ENCODE measurements at regions not wholly inside any gene's neighbourhood (a gene's known extent, or its start where the extent isn't known, plus 50 kb on each side); places are given as distances from the start of the nearest gene placed in this dataset.
"Not testable (repeated sequence)": the region's sequence is repeated elsewhere in the genome, so short reads cannot be mapped to it uniquely, and the experiment has no call there.

DNA sequence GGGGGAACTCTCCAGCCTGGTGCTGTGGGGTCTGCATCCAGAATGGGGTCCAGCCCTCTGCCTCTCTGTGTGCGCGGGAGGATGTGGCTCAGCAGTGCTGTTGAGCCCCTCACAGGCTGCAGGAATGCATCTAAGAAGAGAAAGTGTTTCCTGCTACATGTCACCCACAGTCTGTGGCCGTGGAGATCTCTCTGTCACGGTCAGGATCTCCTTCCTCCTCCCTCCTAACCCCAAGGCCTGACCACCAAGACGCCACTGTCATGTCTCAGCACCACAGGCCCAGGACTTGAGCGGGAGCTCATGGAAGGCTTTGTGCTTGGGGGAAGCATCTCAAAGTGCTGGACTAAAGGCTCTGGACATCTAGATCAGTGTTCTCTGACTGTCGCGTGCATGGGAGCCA, 90.1 kb downstream of the SREK1 start:
- DNase-seq (ENCODE audit: low read depth): no peak

DNA sequence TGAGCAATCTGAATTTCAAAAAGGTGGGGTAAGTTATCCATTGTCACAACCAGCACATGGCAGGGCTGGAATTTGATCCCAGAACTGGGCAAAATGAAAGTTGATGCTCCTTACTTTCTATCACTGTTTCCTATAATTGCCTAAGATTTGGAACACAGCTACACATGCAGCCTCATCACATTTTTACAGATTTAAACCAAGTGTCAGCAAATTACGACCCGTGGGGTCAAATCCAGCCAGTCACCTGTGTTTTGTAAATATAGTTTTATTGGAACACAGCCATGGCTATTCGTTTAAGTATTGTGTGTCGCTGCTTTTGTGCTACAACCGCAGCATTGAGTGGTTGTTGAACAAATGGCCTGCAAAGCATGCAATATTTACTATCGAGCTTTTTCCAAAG, 94.3 kb downstream of the SREK1 start:
- DNase-seq (ENCODE audit: low read depth): no peak

DNA sequence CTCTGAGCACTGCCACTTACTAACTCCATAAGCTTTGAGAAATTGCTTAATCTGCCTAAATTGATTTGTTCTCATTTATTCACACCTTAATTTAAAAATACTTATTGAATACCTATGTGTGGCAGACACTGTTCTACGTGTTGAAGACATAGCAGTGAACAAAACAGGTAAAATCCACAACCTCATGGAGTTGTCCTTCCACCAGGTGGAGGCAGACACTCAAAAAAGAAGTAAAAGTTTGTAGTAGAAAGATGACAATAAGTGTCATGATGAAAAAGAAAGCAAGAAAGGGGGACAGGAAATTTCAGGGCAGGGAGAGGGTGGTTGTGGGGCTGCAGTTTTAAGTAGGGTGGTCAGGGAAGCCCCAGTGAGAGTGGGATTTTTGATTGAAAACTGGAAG, 94.9 kb downstream of the SREK1 start:
- no peak for DNase-seq (ENCODE audit: low read depth)

DNA sequence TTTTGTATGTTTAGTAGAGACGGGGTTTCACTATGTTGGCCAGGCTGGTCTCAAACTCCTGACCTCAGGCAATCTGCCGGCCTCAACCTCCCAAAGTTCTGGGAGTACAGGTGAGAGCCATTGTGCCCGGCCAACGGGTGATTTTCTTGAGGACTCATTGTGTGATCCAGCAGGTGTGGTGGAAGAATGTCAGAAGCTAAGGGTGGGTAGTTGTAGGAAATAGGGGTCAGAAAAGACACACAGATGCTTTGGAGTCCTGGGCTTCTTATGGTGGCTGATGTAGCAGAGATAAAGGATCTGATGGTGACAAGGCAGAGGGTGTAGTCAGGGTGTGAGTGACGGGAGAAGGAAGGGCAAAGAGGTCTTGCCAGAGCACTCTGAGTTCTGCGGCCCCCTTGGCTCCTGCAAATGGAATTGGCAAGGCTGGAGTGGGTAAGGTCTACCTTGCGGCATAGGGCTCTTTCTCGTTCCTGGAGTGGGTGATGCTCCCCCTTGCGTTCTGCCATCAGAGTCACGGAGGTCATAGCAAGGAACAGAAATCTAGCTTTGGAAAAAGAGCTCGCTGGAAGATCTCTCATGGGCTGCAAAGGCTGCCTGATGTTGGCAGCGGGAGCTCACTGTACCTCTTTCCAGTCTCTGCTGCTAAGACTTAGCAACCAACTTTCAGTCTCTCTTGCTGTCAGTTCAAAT, 97.2 kb downstream of the SREK1 start:
- no peak for DNase-seq (ENCODE audit: low read depth)

DNA sequence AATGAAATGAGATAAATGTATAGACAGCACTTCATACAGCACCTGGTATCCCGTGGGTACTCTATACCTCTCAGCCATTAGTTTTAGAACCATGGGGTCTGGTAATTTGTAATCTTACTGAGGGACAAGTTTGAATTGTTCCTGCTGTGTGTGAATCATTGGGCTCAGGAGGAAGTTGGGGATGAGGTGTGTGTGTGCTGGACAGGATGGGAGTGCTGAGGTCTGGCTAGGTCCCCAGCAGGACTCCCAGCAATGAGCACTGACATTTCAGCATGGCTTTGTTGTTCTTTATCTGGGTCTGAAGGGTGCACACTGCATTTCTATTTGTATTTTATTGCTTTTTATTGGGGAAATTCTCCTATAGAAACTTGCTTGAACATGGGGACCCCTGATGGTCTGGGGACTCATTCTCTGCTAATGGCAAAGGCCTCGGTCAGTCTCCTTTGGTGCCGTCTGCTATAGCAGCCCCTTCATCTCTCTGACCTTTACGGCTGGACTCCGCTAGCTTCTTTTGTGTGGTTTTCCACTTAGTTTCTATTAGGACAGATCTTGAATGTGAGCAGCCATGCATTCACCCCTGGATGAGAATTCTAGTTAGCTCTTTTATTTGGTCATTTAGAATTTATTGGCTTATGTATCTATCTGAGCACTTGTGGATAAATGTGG, 98.1 kb downstream of the SREK1 start:
- no peak for DNase-seq (ENCODE audit: low read depth)

DNA sequence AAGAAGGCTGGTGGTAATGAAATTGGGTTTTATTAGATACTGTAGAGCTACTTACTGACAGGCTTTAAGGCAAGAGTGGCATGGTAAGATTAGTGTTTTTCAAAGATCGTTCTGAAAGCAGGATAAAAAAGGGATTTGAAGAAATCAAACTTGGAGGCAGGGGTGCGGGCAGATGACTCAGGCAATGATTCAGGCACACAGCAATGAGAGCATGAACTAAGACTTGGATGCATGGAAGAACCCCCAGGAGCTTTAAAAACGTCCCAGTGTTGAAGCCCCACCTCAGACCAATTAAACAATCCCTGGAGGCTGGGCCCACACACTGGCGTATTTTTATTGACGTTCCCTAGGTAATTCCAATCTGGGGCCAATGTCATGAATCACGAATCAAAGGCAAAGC, 102.5 kb downstream of the SREK1 start:
- no peak for DNase-seq (ENCODE audit: low read depth)

DNA sequence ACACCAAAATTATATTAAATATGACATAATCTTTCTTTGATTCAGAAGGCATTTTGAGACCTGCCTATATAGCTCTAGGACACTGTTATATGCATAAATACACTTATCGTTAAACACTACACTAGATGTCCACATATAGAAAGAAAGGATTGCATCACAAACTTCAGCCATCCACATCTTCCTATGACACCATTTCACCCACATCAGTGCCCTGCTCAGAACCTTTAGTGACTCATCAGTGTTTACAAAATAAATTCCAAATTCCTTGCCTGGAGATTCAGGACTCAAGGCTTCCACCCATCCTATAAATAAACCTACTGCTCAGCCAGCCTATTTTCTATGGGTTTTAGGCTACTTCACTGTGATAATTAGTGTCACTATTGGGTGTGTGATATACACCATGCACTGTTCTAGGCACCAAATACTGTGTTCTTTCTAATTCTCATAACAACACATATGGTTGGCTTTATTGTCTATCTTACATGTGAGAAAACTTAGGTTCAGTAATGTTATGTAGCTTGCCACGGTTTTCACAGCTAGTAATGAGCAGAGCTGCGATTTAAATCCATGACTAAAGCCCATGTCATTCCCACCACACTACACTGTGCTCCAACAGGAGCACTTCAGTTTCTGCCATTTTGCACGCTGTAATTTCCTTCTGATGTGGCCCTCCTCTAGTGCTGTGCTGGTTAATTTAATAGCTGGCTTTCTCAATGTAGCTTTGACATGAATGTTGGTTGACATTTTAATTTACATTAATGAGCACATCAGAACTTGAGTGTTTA, 103.3 kb downstream of the SREK1 start:
- no peak for DNase-seq (ENCODE audit: low read depth)

DNA sequence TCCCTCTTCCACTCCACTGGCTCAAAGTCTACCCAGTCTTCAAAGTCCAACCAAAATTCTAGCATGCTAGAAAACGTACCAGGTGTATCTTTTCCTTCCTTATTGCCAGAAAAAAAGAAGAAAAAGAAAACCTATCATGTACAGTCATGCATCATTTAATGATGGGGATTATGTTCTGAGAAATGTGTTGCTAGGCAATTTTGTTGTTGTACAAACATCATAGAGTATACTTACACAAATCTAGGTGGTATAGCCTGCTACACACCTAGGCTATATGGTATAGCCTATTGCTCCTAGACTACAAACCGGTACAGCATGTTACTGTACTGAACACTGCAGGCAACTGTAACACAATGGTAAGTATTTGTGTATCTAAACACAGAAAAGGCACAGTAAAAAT, 104.8 kb downstream of the SREK1 start:
- DNase-seq (ENCODE audit: low read depth): no peak

DNA sequence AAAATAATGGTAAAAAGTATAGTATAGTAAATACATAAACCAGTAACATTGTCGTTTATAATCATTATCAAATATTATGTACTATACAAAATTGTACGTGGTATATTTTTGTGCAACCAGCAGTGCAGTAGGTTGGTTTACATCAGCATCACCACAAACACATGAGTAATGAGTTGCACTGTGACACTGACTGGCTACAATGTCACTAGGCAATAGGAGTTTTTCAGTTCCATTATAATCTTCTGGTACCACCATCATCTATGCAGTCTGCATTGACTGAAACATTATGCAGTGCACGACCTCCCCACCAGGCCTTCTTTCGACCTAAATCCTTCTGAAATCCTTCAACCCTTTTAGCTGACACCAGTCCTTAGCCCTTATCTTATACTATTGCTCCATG, 105.8 kb downstream of the SREK1 start:
- no peak for DNase-seq (ENCODE audit: low read depth)

DNA sequence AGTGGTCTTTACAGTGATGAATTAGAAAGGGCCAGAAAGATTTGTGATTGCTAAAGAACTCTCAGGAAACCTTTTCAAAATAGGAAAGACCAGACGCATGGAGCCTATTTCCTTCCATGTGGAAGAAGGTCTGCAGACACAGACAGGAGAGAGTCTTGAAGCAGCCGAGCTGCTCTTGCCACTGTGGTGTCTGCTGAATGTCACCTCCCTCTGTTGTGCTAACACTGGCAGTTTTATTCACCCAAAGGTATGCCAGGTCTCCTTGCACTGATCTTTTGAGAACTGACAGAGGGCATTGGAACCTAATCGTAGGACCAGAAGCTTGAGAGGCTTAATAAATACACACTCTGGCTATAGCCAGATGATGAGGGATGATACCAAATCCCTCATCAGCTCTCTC, 108.7 kb downstream of the SREK1 start:
- DNase-seq (ENCODE audit: low read depth): no peak

DNA sequence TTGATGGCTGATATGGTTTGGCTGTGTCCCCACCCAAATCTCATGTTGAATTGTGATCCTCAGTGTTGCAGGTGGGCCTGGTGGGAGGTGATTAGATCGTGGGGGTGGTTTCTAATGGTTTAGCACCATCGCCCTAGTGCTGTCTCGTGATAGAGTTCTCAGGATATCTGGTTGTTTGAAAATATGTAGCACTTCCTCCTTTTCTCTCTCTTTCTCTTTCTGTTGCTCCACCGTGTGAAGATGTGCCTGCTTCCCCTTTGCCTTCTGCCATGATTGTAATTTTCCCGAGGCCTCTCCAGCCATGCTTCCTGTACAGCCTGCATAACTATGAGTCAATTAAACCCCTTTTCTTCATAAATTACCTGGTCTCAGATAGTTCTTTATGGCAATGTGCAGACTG, 111.6 kb downstream of the SREK1 start:
- DNase-seq (ENCODE audit: low read depth): no peak

DNA sequence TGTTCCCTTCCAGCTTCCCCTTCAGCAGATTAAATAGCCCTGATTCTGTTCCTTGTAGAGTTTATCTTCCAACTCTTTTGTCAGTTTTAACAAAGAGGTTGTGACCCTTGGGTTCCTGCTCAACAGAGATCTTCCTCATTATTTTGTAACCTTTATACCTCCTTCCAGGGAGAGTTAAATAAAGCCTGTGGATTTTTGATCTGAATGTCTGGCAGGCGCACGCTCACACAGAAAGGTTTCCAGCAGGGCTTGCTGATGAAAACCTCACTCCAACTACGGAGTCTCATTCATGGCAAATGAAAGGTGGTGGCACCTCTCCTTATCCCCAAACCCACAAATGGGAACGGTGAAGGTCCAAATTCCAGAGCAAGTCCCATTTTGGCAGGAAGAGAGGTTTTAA, 129.0 kb downstream of the SREK1 start:
- DNase-seq (ENCODE audit: low read depth): no peak

DNA sequence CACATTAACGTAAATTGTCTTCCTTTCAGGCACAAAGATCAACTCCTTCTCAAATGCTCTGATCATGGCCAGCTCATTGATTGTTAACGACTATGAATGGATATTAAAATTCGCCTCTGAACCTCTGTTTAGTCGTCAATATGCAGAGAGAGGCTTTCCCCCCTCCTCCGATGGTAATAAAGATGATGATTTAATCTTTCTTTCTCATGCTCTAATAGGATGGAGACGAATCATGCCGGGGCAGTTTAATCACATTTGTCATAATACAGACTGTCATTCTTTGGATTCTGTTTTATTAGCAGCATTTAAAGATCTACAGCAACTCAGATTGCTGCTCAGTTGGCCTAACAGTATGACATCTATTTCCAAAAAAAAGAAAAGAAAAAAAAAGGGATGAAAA, 132.9 kb downstream of the SREK1 start:
- no peak for DNase-seq (ENCODE audit: low read depth)

DNA sequence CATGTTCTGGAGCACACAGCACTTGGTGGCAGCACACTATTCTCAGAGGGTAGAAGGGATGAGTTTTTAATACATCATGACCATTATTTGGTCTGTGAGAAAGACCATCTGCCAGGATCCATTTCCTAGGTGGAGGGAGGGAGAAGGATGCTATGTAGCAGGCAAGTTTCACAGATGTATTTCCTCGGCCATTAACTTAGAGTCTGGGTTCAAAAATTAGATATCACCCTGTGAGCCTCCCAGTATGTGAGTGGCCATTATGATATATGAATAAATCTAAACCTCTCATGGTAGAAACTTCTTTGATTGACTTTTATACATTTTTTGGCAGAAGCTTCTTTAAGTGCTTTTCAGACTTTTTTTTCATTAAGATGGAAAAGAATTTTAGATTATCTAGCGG, 133.9 kb downstream of the SREK1 start:
- DNase-seq (ENCODE audit: low read depth): no peak

DNA sequence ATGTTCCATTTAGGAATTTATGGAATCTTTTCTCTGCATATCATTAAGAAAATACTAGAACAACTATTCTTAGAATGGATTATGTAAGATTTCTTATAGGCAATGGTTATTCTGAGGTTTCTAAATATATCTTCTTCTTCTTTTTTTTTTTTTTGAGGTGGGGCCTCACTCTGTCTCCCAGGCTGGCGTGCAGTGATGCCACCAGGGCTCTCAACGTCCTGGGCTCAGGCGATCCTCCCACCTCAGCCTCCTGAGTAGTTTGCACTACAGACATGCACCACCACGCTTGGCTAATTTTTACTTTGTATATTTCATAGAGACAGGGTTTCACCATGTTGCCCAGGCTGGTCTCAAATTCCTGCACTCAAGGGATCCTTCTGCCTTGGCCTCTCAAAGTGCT, 137.2 kb downstream of the SREK1 start:
- no peak for DNase-seq (ENCODE audit: low read depth)

DNA sequence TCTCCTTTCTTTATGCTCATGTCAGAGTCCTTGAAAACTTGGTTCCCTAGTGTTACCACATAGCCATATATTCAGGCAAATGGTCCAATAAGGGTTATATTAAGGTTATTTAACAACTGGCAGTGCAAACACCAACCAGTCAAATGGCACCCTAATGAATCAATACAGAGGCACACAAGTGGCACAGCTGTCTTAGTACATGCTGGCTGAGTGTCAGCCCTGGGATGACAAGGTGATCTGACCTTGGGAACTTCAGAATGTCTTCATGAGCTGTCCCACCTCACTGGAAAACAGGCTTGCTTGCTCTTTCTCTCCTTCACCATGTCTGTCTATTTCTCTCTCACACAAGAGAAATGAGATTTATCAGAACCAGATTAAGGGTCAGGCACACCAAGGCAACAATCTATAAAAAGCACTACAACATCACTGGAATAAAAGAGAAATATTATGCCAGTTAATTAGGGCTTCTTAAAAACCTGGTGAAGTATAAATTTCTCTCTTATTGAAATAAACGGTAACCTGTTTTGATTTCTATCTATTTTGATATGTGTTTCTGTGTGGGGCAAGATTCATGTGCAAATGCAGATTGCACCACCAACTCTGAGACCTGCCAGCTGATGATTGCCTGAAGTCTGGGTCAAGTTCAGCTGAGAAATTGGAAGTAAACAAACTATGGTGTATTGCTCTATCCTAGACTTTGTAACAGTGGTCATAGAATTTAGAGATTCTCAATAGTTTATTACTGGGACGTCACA, 140.7 kb downstream of the SREK1 start:
- no peak for DNase-seq (ENCODE audit: low read depth)

DNA sequence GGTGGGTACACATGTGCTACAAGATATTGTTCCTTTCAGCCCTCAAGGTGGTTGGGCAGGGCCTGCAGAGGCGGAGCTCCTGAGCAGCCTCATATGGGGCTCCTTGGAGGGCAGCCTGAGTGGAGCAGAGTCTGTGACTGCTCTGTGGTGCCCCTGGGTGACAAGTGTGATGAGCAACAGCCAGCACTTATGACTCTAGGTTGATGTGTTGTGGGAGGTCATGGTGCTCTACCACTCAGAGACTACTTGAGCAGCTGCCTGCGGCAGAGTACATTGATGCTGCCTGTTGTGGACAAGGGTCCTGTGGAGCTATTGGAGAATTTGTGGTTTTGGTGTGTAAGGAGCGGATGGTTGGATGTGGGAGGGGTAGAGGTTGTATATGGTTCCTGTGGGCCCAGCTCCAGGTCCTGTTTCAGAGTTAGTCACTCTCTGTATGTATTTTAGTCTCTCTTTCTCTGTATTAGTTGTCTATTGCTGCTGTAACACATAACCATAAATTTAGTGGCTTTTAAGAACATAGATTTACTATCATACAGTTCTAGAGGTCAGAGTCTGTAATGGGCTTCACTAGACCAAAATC, 141.3 kb downstream of the SREK1 start:
- DNase-seq (ENCODE audit: low read depth): no peak

DNA sequence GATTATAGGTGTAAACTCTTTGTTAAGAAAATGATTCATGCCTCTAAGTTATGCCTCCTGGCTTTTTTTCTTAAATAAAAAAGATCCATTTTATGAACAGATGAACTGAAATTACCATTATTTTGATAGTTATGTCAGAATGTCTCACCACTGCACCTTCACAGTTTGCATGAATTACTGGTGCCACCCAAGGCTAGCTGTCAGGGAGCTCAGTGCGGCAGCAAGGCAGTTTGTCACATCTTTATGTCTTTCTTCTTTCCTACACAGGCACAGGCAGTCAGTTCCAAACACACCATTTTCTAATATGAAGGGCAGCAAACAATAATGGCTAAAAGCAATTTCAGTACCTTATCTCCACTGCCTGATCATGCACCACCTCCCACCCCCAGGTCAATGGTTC, 147.7 kb downstream of the SREK1 start:
- no peak for DNase-seq (ENCODE audit: low read depth)

DNA sequence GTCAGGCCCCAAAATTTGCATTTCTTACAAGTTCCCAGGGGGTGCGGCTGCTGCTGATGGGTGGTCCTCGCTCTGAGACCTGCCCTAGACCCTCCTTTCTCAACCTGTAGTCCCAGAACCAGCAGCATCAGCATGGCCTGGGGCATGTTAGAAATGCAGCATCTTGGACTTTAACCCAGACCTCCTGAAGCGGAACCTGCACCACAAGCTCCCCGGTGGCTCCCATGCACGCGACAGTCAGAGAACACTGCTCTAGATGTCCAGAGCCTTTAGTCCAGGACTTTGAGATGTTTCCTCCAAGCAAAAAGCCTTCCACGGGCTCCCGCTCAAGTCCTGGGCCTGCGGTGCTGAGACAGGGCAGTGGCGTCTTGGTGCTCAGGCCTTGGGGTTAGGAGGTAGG, 149.8 kb downstream of the SREK1 start:
- not testable (repeated sequence) for DNase-seq (ENCODE audit: low read depth)

DNA sequence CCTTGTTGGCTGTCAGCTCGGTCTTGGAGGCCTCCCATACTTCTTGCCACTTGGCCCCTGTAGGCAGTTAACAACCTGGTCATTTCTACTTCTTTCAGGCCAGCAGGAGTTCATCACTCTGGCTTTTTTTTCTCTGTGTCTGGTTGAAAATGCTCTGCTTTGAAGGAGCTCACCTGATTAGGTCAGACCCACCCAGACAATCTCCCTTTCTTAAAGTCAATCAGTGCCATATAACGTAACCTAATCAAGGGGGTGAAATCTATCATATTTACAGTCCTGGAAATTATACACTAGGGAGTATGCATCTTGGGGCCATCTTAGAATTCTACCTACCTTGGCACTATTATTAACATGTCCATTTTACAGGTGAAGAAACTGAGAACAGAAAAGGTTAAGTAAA, 155.4 kb downstream of the SREK1 start:
- no peak for DNase-seq (ENCODE audit: low read depth)

DNA sequence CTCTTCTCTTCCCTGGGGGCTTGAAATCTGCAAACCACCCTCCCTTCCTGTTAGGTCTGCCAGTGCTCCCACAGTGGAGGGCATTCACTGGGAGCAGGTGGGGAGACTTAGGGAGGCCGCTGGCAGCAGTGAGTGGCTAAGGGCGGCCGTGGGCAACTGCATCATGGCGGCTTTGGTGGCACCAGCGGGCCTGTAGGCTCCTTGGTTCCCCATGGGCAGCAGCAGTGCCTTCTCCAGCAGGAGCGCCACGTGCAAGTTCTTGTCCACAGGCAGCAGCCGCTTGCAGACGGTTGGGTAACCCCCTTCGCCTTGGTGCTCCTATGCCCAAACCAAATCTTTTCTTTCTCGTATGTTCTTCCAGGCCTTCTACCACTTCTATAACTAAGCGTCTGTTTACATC, 158.2 kb downstream of the SREK1 start:
- no peak for DNase-seq (ENCODE audit: low read depth)
